Fibroblast of skin of back (primary cell): ENCODE measurements at regions not wholly inside any gene's neighbourhood (a gene's known extent, or its start where the extent isn't known, plus 50 kb on each side); places are given as distances from the start of the nearest gene placed in this dataset.

Source experiments
- DNase-seq: peaks from one replicate; pipeline ENCODE4 v3.0.0-alpha.2; 2013

DNA sequence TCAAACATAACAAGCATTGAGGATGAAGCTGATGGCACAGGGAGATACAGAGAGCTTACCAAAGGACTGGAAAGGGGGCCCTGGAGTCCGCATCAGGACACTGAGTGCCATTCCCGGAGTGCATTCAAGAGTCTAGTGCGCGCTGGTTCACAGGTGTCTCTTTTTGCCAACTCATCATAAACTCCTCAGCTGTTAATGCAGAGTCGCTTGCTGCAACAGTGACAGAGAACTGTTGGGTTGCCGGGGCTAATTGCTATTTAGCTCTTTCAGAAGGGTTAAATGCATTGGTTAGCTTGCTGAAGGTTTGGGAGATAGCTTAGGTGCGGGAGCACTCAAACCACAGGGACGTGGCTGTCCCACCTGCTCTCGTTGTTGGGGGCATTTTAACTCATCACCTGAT lies 1091.6 kb upstream of the EEF2KMT start:
- no peak for DNase-seq

DNA sequence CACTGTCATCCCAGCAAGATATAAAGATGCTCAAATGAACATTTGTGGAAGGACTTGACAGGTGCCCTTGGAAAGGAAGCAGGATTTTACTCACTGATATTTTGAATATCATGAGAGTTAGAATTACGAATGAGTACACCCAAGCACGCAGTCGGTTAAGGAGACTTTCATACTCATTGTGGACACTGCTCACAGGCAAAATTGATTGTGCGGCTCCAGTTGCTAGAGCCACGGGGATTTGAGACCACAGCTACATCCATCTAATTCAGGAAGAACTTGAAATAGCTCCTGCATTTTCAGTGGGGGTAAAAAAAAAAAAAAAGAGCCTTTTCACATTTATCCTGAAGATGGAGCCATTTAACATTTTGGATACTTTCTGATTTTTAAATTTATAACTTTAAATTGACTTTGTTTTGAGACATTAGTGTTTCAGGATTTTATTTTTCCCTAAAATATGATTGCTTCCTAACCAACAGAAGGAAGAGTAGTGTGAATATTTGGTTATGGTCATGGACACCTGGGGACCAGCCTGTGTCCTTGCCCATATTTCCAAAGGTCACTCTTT lies 1080.1 kb upstream of the EEF2KMT start:
- DNase-seq: no peak

DNA sequence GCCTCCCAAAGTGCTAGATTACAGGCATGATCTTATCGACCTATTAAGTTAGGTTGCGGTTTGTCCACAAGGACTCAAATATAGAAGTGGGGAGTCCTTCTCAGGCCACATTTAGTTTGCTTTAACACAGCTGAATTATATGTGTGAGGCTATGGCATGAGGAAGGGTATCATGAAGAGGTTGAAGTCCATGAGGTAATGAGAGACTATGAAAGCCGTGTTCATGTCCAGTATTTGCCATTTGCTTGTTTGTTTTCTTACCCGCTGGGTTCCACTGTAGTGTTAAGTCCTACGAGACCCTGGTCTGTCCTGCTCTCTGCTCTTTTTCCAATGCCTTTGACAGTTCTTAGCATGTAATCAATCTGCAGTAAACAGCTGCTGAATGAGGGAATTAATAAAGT lies 1072.4 kb upstream of the EEF2KMT start:
- DNase-seq: no peak

DNA sequence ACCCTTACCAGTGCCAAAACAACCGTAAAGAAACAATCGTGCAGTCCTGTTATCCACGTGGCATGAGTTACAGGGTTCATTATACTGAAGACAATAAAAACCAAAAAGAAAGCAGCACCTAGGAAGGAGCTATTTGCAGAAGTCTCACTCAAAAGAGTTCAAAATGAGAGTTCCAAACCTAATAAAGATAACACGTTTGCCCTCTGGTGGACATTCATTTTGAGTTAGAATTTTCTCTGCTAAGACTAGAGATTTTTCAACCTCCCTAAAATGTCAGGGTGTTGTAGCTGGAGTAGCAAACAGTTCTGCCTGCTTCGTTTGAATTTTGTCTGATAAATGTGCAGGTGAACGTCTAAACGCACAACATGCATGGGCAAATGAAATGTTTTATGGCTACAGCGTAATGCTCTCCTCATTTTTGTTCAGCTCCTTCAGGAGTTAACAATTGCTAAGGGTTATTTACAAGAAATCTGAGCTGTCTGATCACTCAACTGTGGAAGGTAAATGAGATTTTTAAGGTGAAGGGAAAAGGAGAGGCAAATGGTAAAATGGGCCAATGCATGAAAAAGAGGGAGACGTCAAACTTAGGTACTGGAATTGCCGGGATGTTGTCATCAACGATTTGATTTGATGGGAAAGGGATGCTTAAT lies 1067.9 kb upstream of the EEF2KMT start:
- DNase-seq: no peak

DNA sequence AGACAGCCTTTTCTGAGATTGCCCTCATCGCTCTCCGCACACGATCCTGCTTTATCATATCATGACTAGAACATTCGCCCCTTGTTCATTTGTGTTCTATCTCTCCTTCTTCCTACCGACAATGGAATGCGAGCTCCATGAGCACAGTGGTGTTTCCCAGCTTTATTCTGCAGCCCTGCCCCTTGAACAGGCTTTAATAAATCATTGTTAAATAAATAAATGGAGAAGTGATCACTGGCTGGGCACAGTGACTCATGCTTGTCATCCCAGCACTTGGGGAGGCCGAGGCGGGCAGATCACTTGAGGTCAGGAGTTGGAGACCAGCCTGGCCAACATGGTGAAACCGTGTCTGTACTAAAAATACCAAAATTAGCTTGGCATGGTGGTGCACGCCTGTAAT lies 1063.3 kb upstream of the EEF2KMT start:
- DNase-seq: no peak

DNA sequence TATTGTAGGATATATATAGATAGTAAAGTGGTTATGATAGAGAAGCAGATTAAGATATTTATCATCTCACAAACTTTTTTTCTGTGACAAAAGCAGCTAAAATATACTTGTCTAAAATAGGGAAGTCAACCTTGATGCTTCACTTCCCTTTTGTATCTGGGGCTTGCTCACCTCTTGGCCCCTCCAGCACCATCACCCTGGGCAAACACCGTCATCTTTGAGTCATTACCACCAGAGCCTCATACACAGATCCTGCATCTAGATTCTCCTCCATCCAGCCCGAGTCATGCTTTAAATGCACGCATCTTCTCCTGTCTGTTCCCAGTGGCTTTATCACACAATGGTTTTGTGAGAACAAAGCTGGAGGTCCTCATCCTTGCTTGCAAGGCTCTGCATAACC lies 1062.7 kb upstream of the EEF2KMT start:
- DNase-seq: no peak

DNA sequence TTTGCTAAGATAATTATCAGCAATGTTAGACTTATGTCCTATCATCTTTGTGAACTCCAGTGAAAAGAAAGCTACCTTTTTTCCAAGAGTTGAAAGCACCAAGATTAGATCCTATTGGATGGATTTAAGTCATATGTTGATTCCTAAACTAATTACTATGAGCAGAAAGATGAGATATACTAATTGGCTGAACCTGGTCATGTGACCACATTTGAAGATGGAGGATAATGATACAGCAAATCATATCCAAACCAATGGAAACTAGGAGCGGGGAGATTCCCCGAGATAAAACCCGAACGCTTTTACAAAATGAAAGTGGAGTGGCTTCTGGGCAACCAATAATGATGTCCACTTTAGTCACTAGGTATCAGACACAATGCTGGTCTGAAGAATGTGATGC lies 1060.2 kb upstream of the EEF2KMT start:
- no peak for DNase-seq

DNA sequence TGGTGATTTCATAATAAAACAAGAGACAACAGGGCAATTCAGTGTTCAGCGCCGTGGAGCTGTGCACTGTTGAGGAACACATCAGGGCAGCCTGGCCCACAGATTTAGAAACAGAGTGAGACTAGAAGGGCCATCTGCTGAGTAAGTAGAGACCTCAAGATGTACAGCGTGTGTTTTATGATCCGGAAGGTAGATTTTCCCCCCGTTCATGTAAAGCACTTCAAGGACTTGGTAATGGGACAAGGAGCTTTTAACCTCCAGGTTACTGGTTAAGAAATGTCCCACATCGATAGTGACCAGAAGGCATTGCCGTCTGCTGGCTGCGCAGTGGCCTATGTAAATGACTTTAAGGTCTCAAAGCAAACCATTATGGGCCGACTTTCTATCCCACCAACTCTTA lies 1057.7 kb upstream of the EEF2KMT start:
- DNase-seq: no peak

DNA sequence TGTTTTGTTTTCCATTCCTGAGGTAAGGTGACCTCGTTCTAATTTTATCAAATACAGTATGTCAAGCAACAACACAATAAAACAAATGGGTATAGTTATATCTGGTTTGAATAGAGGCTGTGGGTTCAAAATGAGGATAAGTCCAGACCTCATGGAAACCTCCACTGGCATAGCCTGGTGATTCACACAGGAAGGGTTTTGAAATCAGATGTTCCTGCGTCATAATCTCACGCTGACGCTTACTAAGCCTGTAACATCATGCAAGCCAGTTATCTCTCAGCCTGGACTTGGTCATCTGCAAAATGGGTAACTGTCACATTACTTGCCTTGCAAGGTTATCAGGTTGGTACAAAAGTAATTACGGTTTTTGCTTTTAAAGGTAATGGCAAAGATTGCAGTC lies 1056.3 kb upstream of the EEF2KMT start:
- no peak for DNase-seq

DNA sequence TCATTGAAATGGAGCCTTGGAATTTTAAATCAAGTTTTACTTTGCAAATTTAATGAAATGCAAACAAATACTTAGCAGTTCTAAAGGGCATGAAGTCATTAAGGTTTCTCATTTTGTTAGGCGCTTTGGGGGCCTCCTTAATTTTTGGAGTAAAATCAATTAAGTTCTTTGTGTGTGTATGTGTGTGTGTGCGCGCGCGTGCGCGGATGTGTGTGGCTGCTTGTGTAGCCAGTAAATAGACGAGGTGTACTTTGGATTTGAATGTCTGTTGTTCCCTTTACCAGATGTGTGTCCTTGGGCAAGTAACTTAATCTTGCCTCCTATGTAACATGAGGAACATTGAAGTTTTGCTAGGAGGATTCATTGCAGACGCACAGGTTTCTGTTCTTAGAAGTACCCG lies 1051.4 kb upstream of the EEF2KMT start:
- no peak for DNase-seq

DNA sequence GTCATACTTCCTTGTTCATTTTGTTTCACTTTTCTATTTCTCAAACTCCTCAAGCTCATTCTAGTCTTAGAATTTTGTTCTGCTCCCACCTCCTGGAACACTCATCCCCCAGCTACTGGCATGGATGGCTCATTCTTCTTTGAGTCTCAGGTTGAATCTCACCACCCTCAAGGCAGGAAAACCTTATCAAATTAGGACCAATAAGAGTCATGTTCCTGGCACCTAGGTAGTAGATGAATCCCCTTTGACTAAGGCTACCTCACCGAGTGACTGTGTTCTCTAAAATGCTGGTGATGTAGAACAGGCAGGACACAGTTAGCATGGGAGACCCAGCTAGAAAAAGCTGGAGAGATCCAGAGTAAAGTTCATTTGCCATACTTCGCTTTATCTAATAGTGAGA lies 1050.8 kb upstream of the EEF2KMT start:
- DNase-seq: no peak

DNA sequence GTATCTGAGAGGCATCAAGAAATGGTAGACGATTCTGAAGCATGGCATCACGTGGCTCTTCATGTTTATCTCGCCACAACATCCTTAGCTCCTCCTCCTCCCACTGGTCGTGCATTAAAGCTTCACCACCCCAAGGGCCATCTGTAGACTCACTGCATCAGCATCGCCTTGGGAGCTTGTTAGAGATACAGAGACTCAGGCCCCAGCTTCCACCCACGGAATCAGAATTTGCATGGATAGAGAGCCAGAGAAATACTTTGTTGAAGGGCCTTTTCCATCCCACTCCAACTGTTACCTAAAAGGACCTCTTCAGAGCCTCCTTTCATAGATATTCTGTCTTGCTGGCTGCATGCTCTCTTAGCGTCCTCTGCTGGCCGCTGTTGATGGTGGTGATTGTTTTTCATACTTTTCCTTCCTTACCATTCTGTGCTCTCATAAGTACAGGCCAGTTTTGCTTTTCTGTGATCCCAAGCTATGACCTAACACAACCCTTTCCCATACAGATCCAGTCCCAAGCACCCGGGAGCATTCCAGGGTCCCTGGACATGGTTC lies 1049.4 kb upstream of the EEF2KMT start:
- DNase-seq: no peak

DNA sequence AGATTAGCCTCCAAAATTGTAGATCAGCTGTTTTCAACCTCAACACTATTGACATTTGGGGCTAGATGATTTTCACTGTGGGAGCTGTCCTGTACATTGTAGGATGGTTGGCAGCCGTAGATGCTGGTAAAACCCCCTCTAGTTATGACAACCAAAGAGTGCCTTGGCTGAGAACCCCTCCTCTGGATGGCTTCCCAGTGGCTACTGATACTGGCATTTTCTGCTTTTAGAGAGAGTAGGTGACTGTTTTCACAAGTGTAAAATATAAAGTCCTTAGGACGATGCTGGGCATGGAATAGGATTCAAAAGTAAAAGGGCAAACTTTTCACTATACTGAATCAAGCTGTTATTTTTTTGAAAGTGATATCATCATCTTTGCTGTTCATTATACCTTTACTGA lies 1048.8 kb upstream of the EEF2KMT start:
- no peak for DNase-seq

DNA sequence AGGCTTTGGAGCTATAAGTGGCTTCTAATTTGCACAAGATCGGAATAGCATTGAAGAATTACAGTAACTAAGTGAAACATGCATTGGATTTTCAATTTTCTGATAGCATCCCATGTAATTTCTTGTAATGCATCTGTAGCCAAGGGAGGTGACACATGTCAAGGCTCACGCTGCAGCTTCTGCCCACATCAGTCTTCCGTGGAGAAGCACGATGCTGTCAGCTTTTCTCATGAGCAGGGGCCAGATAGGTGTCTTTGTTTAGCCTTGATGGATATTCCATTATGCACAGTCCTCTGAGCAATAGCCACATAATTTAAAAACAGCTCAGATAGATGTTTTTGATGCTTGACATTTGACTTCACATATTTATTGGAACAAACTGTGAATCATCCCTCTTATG lies 1046.9 kb upstream of the EEF2KMT start:
- DNase-seq: no peak

DNA sequence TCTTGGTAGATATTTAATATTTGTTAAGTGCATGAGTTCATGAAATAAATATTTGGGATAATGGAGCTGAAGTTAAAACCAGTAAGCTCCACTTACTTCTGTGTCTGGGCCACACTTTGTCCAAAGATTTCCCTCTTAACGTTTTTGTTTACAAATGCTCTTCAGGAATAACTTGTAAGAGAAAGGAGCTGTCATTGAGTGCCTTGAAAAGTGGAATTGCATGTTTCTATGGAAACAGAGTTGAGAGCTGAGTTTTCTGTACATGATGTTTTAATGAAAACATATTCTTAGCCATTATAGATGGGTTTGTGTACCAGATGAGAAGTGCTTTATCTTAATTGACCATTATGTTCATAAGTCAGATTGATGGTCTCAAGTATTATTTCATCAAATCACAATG lies 1045.4 kb upstream of the EEF2KMT start:
- no peak for DNase-seq

DNA sequence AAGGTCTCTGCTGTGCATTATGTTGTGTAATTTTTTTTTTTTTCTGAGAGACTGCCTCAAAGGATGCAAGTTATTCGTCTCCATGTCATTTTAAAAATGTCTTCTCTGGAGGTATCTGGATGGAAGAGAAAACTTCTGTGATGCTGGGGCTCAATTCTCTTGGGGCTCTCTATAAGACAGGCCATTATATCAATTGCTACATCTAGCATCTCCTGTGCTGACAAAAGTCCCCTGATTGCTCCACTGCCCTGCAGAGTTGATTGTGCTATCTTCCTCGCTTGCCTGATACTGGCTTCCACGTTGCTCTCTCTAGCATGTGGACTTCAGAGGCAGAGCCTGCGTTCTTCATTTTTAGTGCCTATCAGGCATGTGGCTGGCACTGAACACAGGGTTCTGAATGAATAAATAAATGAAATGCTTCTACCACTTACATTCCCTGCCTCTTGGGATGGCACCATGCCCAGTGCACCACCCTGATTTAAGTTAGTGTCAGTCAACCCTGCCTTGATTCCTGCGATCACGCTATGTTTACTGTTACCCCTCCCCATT lies 1035.5 kb upstream of the EEF2KMT start:
- DNase-seq: no peak

DNA sequence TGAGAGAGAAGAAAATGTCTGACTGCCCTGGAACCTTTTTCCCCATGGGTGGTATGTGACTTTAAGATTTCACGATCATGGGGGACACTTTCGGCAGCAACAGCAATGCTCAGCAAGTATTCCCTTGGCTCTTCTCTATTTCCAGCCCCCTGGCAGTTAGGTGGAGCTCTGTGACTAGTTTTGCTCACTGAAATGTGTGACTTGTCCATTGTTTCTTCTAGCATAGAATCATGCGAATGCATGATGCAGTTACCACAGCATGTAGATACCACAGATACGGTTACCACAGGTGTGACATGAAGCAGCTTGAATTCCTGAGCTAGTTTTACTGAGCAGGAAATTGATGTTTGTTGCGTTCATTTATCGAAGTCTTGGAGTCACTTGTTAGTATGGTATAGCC lies 1034.5 kb upstream of the EEF2KMT start:
- no peak for DNase-seq

DNA sequence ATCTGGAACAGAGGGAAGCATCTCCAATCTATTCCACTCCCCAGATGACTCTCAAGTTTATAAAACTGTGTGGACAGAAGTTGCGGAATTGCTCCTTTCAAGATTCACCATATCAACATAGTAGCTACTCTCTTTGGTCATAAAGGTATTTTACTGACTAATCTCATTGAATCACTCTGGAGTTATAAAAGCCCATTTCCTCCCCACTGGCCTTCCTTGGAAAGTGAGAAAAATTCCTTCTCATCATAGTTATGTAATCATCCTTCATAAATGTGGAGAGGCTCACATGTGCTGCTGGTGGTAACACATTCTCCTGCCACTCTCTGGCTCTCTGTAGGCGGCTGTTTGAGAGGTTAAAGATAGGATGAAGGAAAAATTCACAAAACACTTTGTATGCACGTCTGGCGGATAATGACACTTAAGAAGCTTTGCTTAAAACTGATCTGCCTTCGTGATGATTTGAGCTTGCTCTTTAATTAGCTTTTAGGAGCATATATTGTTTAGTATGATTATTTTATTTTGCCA lies 1034.0 kb upstream of the EEF2KMT start:
- DNase-seq: no peak

DNA sequence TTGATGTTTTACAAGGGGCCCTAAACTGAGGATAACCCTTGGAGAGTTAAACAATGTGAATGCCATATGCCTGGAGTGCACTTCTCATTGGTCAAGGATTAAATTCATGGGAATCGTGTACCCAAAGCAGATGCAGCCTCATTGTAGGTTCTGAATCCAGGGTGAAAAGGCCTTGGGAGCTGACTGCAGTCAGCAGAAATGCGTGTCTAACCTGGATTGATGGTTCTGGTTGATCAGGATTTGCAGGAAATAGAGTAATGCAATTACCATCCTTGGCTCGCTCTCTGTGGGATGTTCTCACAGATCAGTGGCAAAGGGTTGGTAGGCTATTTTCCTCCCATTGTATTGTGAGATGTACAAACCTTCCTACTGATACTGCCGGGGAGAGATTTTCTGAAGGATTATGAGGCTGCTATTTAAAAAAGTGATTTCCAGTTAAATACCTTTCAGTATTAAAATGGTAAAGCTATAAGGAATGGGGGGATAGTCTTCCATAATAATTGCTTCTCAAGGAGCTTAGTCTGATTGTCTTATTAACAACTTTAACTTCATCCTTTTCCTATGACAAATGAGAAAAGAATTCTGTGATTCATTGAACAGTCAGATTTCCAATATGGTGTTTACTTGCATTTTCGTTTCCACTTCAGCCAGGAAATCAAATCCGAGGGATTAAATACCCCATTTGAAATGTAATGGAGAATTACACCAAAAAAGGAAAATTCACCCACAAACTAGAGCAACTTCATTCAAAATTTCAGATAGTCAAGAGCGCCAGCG lies 1028.1 kb upstream of the EEF2KMT start:
- DNase-seq: no peak

DNA sequence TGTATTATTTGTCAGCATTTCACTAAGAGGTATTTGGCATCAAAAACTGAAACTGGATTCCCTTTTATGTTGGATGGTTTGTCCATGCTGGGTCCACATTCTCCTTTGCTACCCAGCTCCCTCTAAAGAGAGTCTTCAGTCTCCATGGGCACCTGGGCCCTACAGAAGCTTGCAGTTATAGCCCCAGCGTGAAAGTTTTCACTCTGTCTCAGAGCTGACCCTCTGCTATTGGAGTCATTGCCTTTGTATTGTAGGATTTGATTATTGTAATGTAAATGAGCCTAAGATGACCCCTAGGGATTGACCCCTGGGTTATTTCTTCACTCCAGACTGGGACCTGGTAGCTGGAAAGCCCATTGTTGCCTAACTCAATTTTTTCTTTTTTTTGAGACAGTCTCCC lies 1026.5 kb upstream of the EEF2KMT start:
- DNase-seq: no peak

DNA sequence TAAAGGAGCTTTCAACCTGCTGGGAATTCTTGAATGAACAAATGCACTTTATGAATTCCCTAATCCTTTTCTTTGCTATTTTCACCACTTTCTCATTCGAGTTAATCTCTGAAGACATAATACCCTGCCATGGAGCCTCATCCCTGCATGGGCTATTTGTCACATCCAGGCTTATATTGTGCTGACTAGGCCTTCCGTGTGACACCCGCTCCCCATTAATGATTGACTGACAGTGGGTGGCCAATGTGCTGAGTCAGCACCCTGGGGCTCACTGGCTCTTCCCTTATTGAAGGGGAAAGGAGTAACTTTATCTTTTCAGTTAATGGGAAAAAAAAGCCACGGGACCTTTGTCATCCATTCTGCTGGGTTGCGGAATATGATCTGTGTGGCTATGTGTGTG lies 1024.8 kb upstream of the EEF2KMT start:
- no peak for DNase-seq

DNA sequence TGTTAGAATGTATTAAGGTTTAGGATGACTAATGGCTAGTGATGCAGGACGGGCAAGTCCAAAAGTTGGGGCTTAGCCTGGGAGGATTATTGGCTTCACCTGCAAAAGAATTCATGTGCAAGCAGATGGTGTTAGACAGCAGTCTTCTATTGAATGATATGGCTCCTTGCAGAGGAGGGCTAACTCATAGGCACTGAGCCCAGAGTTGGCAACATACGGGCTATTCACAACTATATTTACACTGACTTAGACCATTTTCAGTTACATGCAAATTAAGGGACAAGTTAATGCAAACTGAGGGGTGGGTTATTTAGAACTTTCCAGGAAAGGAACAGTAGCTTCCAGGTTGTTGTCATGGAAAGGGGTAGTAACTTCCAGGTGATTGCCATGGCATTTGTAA lies 1017.1 kb upstream of the EEF2KMT start:
- DNase-seq: no peak

DNA sequence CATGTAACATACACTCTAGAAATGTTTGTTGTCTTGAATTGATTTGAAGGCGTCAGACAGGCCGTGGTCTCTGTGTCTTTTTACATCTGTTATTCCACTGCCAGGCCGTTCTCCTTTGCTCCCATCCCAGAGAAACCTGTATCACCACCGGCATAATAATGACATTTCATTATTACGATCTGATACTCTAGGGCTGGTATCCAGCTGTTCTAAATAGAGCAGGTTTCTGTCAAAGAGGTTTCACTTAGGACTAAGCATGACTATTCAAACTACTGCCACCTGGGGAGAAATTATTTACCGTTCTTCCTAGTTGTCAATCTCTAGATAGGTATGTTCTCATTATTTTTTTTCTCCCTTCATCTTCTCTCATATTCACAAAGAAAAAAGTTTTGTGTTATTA lies 1016.2 kb upstream of the EEF2KMT start:
- DNase-seq: no peak

DNA sequence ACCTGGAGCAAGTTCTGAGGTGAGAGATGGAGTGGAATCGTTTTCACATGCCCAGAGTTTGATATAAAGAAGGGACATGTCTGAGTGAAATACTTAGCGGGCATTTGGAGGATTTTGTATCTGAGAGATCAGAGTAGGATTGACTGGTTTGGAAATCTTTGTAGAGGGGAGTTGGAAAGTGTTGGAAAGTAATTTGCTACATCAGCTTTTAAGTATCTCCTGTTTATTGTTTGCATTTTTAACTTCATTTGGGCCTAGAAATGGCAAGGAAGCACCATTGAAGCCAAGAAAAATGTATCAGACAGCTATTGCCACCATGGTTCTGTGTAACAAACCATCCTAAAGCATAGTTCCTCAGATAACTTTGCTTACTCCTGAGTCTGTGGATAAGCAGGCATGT lies 1015.1 kb upstream of the EEF2KMT start:
- no peak for DNase-seq
